ENCODE measurements at regions not wholly inside any gene's neighbourhood (a gene's known extent, or its start where the extent isn't known, plus 50 kb on each side); places are given as distances from the start of the nearest gene placed in this dataset.
"Not testable (repeated sequence)": the region's sequence is repeated elsewhere in the genome, so short reads cannot be mapped to it uniquely, and the experiment has no call there.

DNA sequence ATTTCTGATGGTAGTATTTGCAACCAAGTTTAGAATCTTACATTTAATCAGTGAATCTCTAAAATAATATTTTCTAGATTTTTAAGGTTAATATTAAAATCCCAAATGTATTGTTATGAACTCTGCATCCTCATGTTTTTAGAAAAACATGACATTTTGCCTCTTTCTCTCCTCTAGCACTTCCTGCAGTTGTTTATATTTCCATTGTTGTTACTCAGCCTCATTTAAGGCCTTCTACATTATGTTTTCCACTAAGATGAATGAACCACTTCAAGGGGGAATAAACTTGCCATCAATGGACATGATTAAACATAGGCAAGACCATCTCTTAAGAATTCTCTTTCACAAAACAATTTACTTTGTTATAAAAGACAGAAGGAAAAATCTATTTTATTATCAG lies 333.5 kb upstream of the IRAK1BP1 start:
- ATAC-seq: no peak
- TF ChIP-seq GLIS3 (CRISPR knock-in tag; IDR thresholded peaks at IDR 0.05) (no peak), ZFP3 (CRISPR knock-in tag; IDR thresholded peaks at IDR 0.05) (no peak), PPARA (CRISPR knock-in tag; IDR thresholded peaks at IDR 0.05; ENCODE audit: borderline replicate concordance) (no peak), OSR1 (CRISPR knock-in tag; IDR thresholded peaks at IDR 0.05) (no peak), ARNTL (CRISPR knock-in tag; IDR thresholded peaks at IDR 0.05; ENCODE audit: borderline replicate concordance, low read depth) (no peak), ZNF565 (CRISPR knock-in tag; conservative IDR thresholded peaks at IDR 0.05; ENCODE audit: low read depth) (no peak), SNAI2 (CRISPR knock-in tag; IDR thresholded peaks at IDR 0.05) (no peak), ESRRG (CRISPR knock-in tag; IDR thresholded peaks at IDR 0.05) (no peak), ISL1 (CRISPR knock-in tag; IDR thresholded peaks at IDR 0.05) (no peak), TOX (CRISPR knock-in tag; IDR thresholded peaks at IDR 0.05; ENCODE audit: borderline replicate concordance) (no peak), RARB (CRISPR knock-in tag; IDR thresholded peaks at IDR 0.05) (no peak), ZC3H10 (CRISPR knock-in tag; IDR thresholded peaks at IDR 0.05) (no peak), CSDC2 (CRISPR knock-in tag; IDR thresholded peaks at IDR 0.05) (no peak)
- TF ChIP-seq, protein P1, sequence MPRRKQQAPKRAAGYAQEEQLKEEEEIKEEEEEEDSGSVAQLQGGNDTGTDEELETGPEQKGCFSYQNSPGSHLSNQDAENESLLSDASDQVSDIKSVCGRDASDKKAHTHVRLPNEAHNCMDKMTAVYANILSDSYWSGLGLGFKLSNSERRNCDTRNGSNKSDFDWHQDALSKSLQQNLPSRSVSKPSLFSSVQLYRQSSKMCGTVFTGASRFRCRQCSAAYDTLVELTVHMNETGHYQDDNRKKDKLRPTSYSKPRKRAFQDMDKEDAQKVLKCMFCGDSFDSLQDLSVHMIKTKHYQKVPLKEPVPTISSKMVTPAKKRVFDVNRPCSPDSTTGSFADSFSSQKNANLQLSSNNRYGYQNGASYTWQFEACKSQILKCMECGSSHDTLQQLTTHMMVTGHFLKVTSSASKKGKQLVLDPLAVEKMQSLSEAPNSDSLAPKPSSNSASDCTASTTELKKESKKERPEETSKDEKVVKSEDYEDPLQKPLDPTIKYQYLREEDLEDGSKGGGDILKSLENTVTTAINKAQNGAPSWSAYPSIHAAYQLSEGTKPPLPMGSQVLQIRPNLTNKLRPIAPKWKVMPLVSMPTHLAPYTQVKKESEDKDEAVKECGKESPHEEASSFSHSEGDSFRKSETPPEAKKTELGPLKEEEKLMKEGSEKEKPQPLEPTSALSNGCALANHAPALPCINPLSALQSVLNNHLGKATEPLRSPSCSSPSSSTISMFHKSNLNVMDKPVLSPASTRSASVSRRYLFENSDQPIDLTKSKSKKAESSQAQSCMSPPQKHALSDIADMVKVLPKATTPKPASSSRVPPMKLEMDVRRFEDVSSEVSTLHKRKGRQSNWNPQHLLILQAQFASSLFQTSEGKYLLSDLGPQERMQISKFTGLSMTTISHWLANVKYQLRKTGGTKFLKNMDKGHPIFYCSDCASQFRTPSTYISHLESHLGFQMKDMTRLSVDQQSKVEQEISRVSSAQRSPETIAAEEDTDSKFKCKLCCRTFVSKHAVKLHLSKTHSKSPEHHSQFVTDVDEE (CRISPR knock-in tag; IDR thresholded peaks at IDR 0.05): no peak
- TF ChIP-seq, protein P2, sequence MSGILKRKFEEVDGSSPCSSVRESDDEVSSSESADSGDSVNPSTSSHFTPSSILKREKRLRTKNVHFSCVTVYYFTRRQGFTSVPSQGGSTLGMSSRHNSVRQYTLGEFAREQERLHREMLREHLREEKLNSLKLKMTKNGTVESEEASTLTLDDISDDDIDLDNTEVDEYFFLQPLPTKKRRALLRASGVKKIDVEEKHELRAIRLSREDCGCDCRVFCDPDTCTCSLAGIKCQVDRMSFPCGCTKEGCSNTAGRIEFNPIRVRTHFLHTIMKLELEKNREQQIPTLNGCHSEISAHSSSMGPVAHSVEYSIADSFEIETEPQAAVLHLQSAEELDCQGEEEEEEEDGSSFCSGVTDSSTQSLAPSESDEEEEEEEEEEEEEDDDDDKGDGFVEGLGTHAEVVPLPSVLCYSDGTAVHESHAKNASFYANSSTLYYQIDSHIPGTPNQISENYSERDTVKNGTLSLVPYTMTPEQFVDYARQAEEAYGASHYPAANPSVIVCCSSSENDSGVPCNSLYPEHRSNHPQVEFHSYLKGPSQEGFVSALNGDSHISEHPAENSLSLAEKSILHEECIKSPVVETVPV (CRISPR knock-in tag; IDR thresholded peaks at IDR 0.05): no peak
- TF ChIP-seq, protein P3, sequence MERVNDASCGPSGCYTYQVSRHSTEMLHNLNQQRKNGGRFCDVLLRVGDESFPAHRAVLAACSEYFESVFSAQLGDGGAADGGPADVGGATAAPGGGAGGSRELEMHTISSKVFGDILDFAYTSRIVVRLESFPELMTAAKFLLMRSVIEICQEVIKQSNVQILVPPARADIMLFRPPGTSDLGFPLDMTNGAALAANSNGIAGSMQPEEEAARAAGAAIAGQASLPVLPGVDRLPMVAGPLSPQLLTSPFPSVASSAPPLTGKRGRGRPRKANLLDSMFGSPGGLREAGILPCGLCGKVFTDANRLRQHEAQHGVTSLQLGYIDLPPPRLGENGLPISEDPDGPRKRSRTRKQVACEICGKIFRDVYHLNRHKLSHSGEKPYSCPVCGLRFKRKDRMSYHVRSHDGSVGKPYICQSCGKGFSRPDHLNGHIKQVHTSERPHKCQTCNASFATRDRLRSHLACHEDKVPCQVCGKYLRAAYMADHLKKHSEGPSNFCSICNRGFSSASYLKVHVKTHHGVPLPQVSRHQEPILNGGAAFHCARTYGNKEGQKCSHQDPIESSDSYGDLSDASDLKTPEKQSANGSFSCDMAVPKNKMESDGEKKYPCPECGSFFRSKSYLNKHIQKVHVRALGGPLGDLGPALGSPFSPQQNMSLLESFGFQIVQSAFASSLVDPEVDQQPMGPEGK (CRISPR knock-in tag; IDR thresholded peaks at IDR 0.05; ENCODE audit: borderline replicate concordance): no peak

DNA sequence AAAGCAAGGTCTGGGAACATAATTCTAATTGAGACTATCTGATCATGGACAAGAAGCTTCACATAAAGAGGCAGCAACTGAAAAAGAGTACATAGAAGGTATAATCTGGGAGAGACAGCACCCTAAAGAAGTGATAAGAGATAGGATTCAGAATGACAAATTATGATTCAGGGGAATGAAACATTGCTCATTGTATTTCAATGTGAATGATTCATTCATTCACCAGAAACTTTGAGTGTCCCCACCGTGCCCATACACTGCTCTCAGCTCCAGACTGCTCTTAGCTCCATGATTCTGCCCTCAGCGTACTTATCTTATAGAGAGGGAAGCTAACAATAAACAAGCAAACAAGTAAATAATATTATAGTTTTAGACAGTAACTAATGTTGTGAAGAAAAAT lies 329.3 kb upstream of the IRAK1BP1 start:
- no peak for ATAC-seq
- TF ChIP-seq ZNF565 (CRISPR knock-in tag; conservative IDR thresholded peaks at IDR 0.05; ENCODE audit: low read depth) (no peak), ZFP3 (CRISPR knock-in tag; IDR thresholded peaks at IDR 0.05) (no peak), ESRRG (CRISPR knock-in tag; IDR thresholded peaks at IDR 0.05) (no peak), ISL1 (CRISPR knock-in tag; IDR thresholded peaks at IDR 0.05) (no peak), RARB (CRISPR knock-in tag; IDR thresholded peaks at IDR 0.05) (no peak), CSDC2 (CRISPR knock-in tag; IDR thresholded peaks at IDR 0.05) (no peak)
- TF ChIP-seq, protein P3 (CRISPR knock-in tag; IDR thresholded peaks at IDR 0.05; ENCODE audit: borderline replicate concordance): no peak
- TF ChIP-seq, protein P1 (CRISPR knock-in tag; IDR thresholded peaks at IDR 0.05): no peak
- TF ChIP-seq, protein P2 (CRISPR knock-in tag; IDR thresholded peaks at IDR 0.05): no peak

DNA sequence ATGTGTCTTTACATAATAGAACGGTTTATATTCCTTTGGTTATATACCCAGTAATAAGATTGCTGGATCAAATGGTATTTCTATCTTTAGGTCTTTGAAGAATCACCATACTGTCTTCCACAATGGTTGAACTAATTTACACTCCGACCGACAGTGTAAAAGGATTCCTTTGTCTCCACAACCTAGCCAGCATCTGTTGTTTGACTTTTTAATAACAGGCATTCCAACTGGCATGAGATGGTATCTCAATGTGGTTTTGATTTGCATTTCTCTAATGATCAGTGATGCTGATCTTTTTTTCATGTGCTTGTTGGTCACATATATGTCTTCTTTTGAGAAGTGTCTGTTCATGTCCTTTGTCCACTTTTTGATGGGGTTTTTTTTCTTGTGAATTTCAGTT lies 319.7 kb upstream of the IRAK1BP1 start:
- ATAC-seq: not testable (repeated sequence)

All from SK-N-SH treated with all-trans-retinoic acid at 6 μM for 48 hours (cell line).